VCaP (cell line): ENCODE measurements at regions not wholly inside any gene's neighbourhood (a gene's known extent, or its start where the extent isn't known, plus 50 kb on each side); places are given as distances from the start of the nearest gene placed in this dataset.
A peak's percentile ranks its signal among the peaks of the same experiment; 100 is the strongest.
"Not testable (repeated sequence)": the region's sequence is repeated elsewhere in the genome, so short reads cannot be mapped to it uniquely, and the experiment has no call there.

Source experiments
- H3K27ac ChIP-seq: fragments of 450-650 bp; 2 replicates; pipeline ENCODE4 v1.5.1; 2017
- TF ChIP-seq, protein P1 (sequence below): fragments of 450-650 bp; conservative IDR thresholded peaks from 2 replicates; pipeline ENCODE4 v1.5.1; 2017; ENCODE audit warnings: mild to moderate bottlenecking, moderate library complexity

DNA sequence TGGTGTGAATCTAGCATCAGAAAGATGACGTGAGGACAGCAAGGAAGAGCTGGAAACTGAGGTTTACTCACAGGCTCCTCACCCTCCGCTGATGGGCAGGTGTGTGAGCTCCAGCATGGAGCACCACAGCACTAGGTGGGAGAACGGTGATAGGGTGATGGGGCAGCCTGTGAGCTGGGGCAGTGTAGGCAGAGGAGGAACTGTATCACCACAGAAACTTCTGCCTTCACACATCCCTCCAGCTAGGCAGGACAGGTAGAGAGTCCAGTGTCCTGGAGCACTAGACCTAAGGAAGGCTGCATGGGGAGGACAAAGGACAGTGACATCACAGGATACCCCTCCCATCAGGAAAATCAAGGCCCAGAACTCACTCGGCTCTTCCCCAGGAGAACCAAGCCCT, 241.8 kb upstream of the PRSS58 start:
- no peak overlapping the region for H3K27ac ChIP-seq
- TF ChIP-seq, protein P1, sequence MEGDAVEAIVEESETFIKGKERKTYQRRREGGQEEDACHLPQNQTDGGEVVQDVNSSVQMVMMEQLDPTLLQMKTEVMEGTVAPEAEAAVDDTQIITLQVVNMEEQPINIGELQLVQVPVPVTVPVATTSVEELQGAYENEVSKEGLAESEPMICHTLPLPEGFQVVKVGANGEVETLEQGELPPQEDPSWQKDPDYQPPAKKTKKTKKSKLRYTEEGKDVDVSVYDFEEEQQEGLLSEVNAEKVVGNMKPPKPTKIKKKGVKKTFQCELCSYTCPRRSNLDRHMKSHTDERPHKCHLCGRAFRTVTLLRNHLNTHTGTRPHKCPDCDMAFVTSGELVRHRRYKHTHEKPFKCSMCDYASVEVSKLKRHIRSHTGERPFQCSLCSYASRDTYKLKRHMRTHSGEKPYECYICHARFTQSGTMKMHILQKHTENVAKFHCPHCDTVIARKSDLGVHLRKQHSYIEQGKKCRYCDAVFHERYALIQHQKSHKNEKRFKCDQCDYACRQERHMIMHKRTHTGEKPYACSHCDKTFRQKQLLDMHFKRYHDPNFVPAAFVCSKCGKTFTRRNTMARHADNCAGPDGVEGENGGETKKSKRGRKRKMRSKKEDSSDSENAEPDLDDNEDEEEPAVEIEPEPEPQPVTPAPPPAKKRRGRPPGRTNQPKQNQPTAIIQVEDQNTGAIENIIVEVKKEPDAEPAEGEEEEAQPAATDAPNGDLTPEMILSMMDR, result no peak

DNA sequence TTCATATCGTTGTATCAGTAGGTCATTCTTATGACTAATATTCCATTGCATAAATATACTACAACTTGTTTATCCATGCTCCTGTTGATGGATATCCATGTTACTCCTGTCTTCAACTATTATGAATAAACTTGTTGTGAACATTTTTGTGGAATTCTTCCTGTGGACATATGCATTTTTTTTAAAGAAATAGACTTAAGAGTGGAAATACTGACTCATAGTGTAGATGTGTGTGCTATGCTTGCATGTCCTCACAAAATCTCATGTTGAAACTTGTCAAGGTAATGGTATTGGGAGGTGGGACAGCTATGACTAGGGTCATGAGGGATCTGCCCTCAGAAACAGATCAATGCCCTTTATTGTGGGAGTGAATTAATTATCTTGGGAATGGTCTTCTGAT, 240.5 kb upstream of the PRSS58 start:
- H3K27ac ChIP-seq, result no peak overlapping the region
- TF ChIP-seq, protein P1, result no peak

DNA sequence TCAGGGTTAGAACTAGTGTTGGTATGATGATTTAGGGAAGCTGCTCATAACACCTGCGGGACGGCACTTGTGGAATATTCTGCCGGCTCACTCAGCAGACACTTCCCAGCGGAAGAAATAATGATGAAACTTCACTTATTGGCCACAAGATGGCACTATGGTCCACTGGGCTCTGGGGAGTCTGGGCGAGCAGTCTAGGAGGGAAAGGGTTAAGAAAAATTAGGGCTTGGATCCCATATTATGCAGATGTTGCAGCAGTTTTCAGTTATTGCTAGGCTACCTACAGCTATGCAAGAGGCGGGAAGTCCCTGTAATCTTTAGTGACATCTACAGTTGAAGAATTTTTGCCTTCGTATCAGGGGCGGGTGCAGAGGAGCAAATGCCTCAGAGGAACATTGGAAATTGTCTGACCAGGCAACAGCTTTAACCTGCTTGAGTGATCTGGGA, 238.7 kb upstream of the PRSS58 start:
- H3K27ac ChIP-seq, result no peak overlapping the region
- TF ChIP-seq, protein P1, result peak; percentile 94

DNA sequence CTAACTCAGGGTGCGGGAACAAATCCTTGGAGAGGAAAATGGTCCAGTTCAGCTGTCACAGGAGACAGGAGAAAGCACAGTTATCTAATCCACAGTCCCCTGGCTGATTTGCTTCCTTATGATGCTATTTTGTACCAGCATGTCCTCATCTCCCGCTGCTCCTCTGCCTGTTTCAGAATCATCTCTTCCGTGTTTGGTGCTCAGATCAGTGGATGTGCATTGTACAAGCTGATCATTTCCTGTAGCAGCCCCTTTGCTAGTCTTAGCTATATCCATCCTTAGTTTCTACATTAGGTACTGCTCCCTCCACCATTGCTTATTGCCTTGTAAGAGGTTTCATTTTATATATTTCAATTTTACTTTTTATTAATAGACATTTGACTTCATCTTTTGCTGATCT, 238.0 kb upstream of the PRSS58 start:
- not testable (repeated sequence) for H3K27ac ChIP-seq

DNA sequence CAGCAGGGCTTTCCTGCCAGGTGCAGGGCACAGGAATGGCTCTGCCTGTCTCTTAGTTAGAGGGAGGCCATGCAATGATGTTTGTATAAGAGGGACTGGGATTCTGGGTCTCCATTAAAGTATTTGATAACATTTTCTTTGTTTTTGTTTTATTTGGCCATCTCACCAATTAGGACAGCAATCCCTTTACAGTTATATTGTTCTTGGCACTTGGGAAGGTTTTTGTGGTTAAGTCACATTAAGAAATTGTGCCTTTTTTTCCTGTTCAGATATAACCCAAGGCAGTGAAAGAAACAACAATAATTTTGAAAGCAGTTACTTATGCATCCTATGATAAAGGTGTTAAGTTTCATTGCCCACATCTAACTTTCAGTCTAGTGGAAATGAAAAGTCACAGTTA, 237.4 kb upstream of the PRSS58 start:
- not testable (repeated sequence) for H3K27ac ChIP-seq

DNA sequence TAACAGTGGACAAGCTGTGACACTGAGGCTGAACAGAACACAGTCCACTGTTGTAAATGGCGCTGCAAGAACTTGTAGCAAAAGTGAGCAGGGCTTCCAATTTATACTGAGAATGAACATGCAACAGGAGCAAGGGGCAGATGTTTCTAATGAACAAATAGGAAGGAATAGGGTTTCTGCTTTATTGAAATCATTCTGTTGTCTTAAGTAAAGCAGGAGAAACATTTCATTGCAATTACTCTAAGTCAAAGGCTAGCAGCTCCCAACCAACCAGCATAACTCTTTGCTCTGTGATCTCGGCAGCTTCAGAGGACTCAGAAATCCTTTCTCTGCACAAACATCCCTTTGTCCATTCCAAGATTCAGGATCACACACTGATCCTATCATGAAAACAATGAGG, 236.2 kb upstream of the PRSS58 start:
- no peak overlapping the region for H3K27ac ChIP-seq
- TF ChIP-seq, protein P1, result no peak

DNA sequence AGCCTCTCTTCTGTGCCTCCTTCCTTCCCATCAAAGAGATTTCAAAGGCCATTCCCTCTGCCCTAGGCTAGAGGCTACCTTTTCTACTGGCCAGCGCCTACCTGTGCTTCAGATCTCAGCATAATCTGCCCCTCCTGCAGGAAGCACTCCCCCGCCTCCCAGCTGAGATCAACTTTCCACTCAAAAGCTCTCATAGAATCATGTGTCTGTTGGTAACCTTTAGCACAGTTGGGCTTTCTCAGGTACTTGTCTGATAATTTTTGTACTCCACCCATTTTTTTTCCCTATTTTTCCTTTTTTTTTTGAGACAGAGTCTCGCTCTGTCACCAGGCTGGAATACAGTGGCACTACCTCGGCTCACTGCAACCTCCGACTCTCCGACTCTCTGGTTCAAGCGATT, 231.0 kb upstream of the PRSS58 start:
- TF ChIP-seq, protein P1, result no peak
- no peak overlapping the region for H3K27ac ChIP-seq

DNA sequence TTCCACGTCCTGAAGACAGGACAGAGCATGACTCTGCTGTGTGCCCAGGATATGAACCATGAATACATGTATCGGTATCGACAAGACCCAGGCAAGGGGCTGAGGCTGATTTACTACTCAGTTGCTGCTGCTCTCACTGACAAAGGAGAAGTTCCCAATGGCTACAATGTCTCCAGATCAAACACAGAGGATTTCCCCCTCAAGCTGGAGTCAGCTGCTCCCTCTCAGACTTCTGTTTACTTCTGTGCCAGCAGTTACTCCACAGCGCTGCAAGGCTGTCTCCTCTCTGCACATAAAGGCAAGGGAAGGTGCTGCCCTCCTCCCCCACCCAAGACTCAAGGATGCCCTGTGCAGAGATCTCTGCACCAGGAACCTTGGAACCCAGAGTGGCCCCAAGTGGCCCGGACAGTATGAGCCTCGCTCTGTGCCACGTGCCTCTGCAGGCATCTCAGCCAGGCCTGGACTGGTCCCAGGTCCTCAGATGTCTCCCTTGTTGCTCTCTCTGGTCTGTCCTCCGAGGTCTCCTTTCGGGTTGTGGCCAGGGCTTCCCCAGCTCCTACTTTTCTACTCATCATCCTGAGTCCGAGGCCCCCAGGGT, 230.3 kb upstream of the PRSS58 start:
- TF ChIP-seq, protein P1, result no peak
- H3K27ac ChIP-seq, result no peak overlapping the region

DNA sequence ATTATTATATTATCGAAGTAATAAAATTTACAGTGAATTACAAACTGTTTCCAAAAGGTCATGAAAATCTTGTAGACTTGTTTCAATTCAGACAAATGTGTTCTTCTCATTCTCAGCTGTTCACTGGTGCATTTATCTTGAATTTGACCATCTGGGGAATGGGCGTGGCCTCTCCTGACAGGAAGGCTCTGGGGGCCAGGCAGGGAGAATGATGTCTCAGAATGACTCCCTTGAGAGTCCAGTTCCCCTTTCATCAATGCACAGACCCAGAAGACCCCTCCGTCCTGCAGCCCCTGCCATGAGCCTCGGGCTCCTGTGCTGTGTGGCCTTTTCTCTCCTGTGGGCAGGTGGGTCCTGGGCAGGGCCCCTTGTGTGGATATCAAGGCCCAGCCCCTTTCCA, 229.7 kb upstream of the PRSS58 start:
- H3K27ac ChIP-seq, result not testable (repeated sequence)
